WI38 (cell line): ENCODE measurements at regions not wholly inside any gene's neighbourhood (a gene's known extent, or its start where the extent isn't known, plus 50 kb on each side); places are given as distances from the start of the nearest gene placed in this dataset.
"Not testable (repeated sequence)": the region's sequence is repeated elsewhere in the genome, so short reads cannot be mapped to it uniquely, and the experiment has no call there.

Experiments
- H3K4me3 ChIP-seq: 2 replicates; pipeline ENCODE4 v1.5.1; 2011; ENCODE audit warnings: low read depth, mild to moderate bottlenecking, control low read depth, low read length
- TF ChIP-seq, protein P1 (sequence below): IDR thresholded peaks from 2 replicates; pipeline ENCODE4 v1.5.1; 2012; ENCODE audit warnings: low read depth, mild to moderate bottlenecking, control low read depth, low read length

DNA sequence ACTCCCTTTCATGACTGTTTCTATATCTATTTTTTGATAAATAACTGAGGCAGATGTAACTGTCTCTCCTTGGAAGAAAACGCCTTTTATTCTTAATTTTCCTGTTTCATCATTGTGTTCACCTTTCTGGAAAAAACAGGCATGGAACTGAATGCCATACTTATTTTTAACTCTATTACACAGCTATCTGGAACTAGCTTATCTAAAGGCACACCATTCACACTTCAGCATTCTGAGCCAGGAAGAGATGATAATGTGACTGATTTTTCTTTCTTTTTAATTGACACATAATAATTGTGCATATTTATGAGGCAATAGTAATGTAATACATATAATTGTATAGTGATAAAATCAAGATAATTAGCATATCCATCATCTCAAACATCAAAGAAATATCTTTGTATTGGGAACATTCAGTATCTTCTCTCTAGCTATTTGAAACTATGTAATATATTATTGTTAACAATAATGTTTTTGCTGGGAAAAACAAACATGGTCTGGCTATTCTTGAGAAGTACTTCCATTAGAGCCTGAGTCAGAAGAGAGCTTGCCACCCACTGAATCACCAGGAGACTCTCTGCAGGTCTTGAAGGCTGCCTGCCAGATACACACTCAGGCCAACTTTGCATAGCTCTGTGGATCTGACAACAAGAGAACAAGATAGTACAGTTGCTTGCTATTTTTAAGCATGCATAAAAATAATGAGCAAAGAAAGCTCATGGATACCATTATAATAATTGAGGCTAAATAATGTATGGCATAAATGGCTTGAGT, 501.0 kb upstream of the EDIL3 start:
- TF ChIP-seq, protein P1, sequence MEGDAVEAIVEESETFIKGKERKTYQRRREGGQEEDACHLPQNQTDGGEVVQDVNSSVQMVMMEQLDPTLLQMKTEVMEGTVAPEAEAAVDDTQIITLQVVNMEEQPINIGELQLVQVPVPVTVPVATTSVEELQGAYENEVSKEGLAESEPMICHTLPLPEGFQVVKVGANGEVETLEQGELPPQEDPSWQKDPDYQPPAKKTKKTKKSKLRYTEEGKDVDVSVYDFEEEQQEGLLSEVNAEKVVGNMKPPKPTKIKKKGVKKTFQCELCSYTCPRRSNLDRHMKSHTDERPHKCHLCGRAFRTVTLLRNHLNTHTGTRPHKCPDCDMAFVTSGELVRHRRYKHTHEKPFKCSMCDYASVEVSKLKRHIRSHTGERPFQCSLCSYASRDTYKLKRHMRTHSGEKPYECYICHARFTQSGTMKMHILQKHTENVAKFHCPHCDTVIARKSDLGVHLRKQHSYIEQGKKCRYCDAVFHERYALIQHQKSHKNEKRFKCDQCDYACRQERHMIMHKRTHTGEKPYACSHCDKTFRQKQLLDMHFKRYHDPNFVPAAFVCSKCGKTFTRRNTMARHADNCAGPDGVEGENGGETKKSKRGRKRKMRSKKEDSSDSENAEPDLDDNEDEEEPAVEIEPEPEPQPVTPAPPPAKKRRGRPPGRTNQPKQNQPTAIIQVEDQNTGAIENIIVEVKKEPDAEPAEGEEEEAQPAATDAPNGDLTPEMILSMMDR, result no peak
- H3K4me3 ChIP-seq, result no peak overlapping the region

- H3K4me3 ChIP-seq, result no peak overlapping the region
- TF ChIP-seq, protein P1, result no peak
Observed at GRCh38 chr5:84881737-84882136, 497.1 kb upstream of the EDIL3 start.

- no peak overlapping the region for H3K4me3 ChIP-seq
- TF ChIP-seq, protein P1, result no peak
Observed at GRCh38 chr5:84874196-84874595, 489.5 kb upstream of the EDIL3 start.

- TF ChIP-seq, protein P1, result no peak
- no peak overlapping the region for H3K4me3 ChIP-seq
Observed at GRCh38 chr5:84872768-84873167, 488.1 kb upstream of the EDIL3 start.

- H3K4me3 ChIP-seq, result no peak overlapping the region
- TF ChIP-seq, protein P1, result no peak
Observed at GRCh38 chr5:84870369-84870768, 485.7 kb upstream of the EDIL3 start.

DNA sequence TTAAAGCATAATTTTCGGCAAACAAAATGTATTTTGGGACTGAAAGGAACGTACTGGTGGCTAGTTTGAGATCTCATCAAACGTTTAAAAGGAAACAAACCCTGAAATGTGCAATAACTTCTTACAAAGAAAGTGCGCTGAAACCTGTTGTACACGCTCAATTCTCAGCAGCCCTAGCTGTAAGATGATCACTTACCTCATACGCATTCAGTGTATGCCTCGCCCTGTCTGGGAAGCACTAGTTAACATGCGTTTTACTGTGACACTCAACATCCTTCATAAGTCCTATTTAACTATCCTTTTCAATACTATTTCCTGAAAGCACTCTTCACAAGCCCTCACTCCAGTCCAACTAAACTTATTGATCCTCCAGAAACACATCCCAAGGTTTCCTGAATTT, 485.0 kb upstream of the EDIL3 start:
- TF ChIP-seq, protein P1, result no peak

DNA sequence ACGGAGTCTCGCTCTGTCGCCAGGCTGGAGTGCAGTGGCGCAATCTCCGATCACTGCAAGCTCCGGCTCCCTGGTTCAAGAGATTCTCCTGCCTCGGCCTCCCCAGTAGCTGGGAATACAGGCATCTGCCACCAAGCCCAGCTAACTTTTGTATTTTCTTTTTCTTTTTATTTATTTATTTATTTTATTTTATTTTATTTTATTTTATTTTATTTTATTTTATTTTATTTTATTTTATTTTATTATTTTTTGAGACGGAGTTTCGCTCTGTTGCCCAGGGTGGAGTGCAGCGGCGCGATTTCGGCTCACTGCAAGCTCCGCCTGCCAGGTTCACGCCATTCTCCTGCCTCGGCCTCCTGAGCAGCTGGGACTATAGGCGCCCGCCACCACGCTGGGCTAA, 479.3 kb upstream of the EDIL3 start:
- not testable (repeated sequence) for H3K4me3 ChIP-seq

More for the DNA sequence above, 485.0 kb upstream of the EDIL3 start:
- H3K4me3 ChIP-seq, result no peak overlapping the region

GRCh38 chr5:84863020-84863419, 478.3 kb upstream of the EDIL3 start:
- TF ChIP-seq, protein P1, result no peak
- H3K4me3 ChIP-seq, result no peak overlapping the region
